ENCODE measurements at regions not wholly inside any gene's neighbourhood (a gene's known extent, or its start where the extent isn't known, plus 50 kb on each side); places are given as distances from the start of the nearest gene placed in this dataset.

DNA sequence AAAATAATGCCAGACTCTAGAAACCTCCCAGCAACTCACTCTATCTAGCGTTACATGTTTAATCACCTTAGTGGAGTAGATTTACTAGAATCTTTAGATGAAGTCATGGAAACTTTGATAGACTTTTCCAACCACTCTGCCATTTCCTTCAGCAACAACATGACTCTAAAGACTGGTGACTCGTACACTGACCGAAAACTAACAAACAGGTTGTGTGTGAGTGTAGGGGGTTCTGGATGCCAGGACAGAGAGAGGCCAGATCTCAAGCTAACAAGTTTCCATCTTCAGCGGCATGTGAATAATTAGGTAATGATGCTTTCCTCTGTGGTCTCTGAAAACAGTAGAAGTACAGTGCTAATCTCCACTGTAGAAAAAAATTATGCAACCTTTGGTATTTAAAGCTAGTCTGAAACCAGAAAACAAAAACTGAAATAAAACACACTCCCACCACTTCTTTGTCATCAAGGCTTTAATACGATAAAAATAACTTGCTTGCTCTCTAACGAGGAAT, 286.4 kb downstream of the PRDM5 start:
- Histone ChIP-seq H2AFZ (ENCODE audit: low read length, unreplicated experiment) (no peak overlapping the region), H3K4me1 (ENCODE audit: control insufficient read depth, insufficient read depth, low read length, unreplicated experiment) (no peaks in the 10 kb centered on the region), H3K36me3 (ENCODE audit: insufficient read depth, low read length) (no peaks in the 10 kb centered on the region), H3K27me3 (ENCODE audit: insufficient read depth, low read length) (no peaks in the 10 kb centered on the region), H3K27ac (ENCODE audit: low read depth, low read length) (no peak overlapping the region), H3K79me2 (ENCODE audit: control insufficient read depth, insufficient read depth, low read length, unreplicated experiment) (no peaks in the 10 kb centered on the region), H3K4me3 (ENCODE audit: low read depth, low read length) (no peak overlapping the region)

DNA sequence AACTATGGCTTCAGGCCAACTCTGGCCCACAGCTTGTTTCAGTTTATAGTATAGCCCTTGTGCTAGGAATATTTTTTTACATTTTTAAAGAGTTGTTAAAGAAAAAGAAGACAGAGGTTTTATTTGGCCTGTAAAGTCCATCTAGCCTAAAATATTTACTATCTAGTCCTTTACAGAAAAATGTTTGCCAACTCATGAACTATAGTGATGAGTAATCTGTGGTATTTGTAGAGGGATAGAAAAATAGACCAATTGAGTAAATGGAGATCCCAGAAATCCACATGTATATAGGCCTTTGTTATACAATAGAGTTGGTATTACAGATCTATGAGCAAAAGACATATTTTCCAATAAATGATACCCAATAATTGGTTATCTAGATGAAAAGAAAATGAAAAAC, 288.7 kb downstream of the PRDM5 start:
- Histone ChIP-seq H3K36me3 (ENCODE audit: insufficient read depth, low read length) (no peaks in the 10 kb centered on the region), H3K79me2 (ENCODE audit: control insufficient read depth, insufficient read depth, low read length, unreplicated experiment) (no peaks in the 10 kb centered on the region), H3K4me1 (ENCODE audit: control insufficient read depth, insufficient read depth, low read length, unreplicated experiment) (no peaks in the 10 kb centered on the region), H3K27ac (ENCODE audit: low read depth, low read length) (no peak overlapping the region), H3K27me3 (ENCODE audit: insufficient read depth, low read length) (no peaks in the 10 kb centered on the region), H3K4me3 (ENCODE audit: low read depth, low read length) (no peak overlapping the region), H2AFZ (ENCODE audit: low read length, unreplicated experiment) (no peak overlapping the region)

DNA sequence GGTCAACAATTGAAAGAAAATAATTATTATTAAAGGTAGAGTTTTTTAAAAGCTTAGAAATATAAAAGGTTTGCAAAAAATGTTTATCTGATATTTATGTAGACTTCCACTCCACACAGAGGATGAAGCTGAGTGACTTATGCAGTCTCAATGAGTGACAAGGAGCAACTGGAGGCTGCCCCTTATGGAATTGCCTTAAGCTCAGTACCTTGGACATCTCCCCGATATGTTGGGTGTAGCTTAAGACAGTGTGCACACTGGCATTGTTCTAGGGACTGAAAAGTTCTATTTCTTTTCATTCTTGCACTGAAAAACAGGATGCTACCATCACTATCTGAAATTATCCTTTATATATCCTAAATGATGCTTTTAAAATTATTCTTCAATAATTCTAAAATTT, 292.1 kb downstream of the PRDM5 start:
- no peaks in the 10 kb centered on the region for H3K27me3 ChIP-seq (ENCODE audit: insufficient read depth, low read length)

DNA sequence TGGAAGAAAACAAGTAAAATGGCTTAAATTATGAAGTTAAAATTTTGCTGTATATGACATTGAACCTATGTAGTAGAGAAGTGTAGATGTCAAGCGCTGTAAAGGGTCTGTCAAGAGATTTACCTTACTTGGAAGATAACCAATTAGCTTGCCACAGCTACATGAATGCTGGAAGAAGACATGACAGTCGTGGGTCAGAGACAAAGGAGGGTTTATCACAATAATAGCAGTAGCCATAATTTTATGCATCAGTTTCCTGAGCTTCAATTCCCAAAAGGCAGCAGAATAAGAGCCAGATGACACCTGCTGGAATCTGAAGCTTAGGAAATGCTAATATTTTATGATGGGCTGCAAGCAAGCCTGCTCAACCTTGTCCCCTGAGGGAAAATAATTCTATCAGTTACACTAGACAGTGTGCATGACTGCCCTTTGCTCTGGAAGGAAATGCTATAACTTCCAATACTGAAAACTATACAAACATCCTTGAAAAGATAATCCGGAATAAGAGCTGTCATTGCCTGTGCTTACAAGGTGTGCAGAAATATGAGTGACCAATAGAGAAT, 292.9 kb downstream of the PRDM5 start:
- Histone ChIP-seq H3K4me1 (ENCODE audit: control insufficient read depth, insufficient read depth, low read length, unreplicated experiment) (no peaks in the 10 kb centered on the region), H3K79me2 (ENCODE audit: control insufficient read depth, insufficient read depth, low read length, unreplicated experiment) (no peaks in the 10 kb centered on the region)

More for the DNA sequence above, 292.1 kb downstream of the PRDM5 start:
- H3K36me3 ChIP-seq (ENCODE audit: insufficient read depth, low read length), result no peaks in the 10 kb centered on the region
- H3K27ac ChIP-seq (ENCODE audit: low read depth, low read length), result no peak overlapping the region
- no peak overlapping the region for H3K4me3 ChIP-seq (ENCODE audit: low read depth, low read length)
- no peaks in the 10 kb centered on the region for H3K4me1 ChIP-seq (ENCODE audit: control insufficient read depth, insufficient read depth, low read length, unreplicated experiment)
- H2AFZ ChIP-seq (ENCODE audit: low read length, unreplicated experiment), result no peak overlapping the region
- H3K79me2 ChIP-seq (ENCODE audit: control insufficient read depth, insufficient read depth, low read length, unreplicated experiment), result no peaks in the 10 kb centered on the region

DNA sequence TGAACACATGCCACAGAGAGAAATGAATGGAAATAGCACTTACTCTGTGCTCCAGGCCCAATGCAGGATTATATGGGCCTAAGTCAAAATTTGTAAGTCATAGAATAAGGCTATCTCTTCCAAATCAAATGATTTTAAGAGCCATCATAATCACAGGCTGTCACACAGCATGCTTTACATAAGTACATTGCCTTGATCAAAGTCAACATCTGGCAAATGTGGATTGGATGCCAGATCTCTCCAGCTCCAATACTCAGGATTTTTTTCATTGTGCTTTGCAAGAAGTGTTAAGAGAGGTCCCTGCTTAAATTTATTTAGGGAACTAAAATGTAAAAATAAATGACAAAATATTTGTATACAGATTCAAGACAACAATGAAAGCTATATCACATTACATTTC, 299.9 kb downstream of the PRDM5 start:
- Histone ChIP-seq H3K36me3 (ENCODE audit: insufficient read depth, low read length) (no peaks in the 10 kb centered on the region), H3K4me1 (ENCODE audit: control insufficient read depth, insufficient read depth, low read length, unreplicated experiment) (peaks cover 4% of the 10 kb centered on the region), H3K27me3 (ENCODE audit: insufficient read depth, low read length) (no peaks in the 10 kb centered on the region), H3K4me3 (ENCODE audit: low read depth, low read length) (no peak overlapping the region), H2AFZ (ENCODE audit: low read length, unreplicated experiment) (no peak overlapping the region), H3K27ac (ENCODE audit: low read depth, low read length) (no peak overlapping the region), H3K79me2 (ENCODE audit: control insufficient read depth, insufficient read depth, low read length, unreplicated experiment) (no peaks in the 10 kb centered on the region)

More for the DNA sequence above, 292.9 kb downstream of the PRDM5 start:
- H3K4me3 ChIP-seq (ENCODE audit: low read depth, low read length), result no peak overlapping the region
- H3K36me3 ChIP-seq (ENCODE audit: insufficient read depth, low read length), result no peaks in the 10 kb centered on the region
- H3K27me3 ChIP-seq (ENCODE audit: insufficient read depth, low read length), result no peaks in the 10 kb centered on the region
- no peak overlapping the region for H2AFZ ChIP-seq (ENCODE audit: low read length, unreplicated experiment)
- H3K27ac ChIP-seq (ENCODE audit: low read depth, low read length), result no peak overlapping the region

DNA sequence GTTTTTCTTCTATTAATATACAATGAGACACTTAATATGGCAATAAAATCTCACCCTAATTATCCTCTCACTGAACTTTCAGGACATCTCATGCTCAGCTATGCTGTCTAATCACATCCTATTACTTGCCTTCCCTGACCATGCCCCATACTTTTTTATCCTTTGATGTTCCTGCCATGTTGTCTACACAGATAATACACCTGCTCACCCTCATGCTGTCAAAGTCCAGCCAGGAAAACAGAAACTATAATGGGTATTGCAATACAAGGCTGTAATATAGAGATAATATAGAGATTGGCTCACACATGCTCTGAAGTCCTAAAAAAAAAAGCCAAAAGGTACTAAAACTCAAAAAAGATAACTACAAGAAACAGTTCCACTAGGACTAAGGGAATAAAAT, 305.4 kb downstream of the PRDM5 start:
- Histone ChIP-seq H3K79me2 (ENCODE audit: control insufficient read depth, insufficient read depth, low read length, unreplicated experiment) (no peaks in the 10 kb centered on the region), H3K4me3 (ENCODE audit: low read depth, low read length) (no peak overlapping the region), H3K36me3 (ENCODE audit: insufficient read depth, low read length) (no peaks in the 10 kb centered on the region), H2AFZ (ENCODE audit: low read length, unreplicated experiment) (no peak overlapping the region), H3K27ac (ENCODE audit: low read depth, low read length) (no peak overlapping the region), H3K4me1 (ENCODE audit: control insufficient read depth, insufficient read depth, low read length, unreplicated experiment) (peaks cover 4% of the 10 kb centered on the region), H3K27me3 (ENCODE audit: insufficient read depth, low read length) (no peaks in the 10 kb centered on the region)

DNA sequence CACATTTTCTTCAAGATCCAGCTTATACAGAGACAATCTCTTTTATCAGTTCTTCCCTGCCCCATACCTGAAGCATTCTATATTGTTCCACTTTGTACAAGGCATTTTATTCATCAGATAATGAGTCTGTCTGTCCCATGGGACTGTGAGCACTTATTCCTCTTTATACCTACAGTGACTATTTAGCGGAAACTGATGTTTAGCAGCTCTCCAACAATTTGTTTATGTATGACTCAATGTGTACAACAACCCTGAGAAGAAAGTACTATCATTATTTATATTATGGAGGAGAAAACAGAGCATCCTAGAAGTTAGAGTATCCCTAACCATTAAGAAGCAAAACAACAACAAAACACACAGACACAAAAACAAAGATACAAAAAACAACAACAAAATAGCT, 306.5 kb downstream of the PRDM5 start:
- no peak overlapping the region for H3K27ac ChIP-seq (ENCODE audit: low read depth, low read length)
- no peaks in the 10 kb centered on the region for H3K27me3 ChIP-seq (ENCODE audit: insufficient read depth, low read length)
- no peaks in the 10 kb centered on the region for H3K79me2 ChIP-seq (ENCODE audit: control insufficient read depth, insufficient read depth, low read length, unreplicated experiment)
- H3K4me3 ChIP-seq (ENCODE audit: low read depth, low read length), result no peak overlapping the region
- no peak overlapping the region for H2AFZ ChIP-seq (ENCODE audit: low read length, unreplicated experiment)
- H3K4me1 ChIP-seq (ENCODE audit: control insufficient read depth, insufficient read depth, low read length, unreplicated experiment), result peaks cover 4% of the 10 kb centered on the region
- H3K36me3 ChIP-seq (ENCODE audit: insufficient read depth, low read length), result no peaks in the 10 kb centered on the region

DNA sequence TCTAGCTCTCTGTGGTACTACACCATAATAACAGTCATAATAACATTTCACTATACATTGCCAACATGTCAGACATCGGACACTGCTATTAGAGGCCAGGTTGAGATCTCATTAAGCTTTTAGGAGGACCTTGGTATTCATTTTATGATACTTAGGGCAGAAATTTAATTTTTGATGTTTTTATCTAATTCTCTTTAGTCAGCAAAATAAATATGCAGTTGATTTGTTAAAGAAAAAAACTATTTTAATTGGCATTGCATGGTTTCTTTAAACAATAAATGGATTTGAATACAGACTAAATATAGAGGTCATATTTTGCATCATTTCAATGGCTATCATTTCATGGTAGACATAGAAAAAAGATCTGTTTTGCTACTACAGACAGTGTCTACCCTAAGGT, 308.7 kb downstream of the PRDM5 start:
- Histone ChIP-seq H3K27ac (ENCODE audit: low read depth, low read length) (no peak overlapping the region), H3K27me3 (ENCODE audit: insufficient read depth, low read length) (no peaks in the 10 kb centered on the region), H3K4me3 (ENCODE audit: low read depth, low read length) (no peak overlapping the region), H2AFZ (ENCODE audit: low read length, unreplicated experiment) (no peak overlapping the region), H3K4me1 (ENCODE audit: control insufficient read depth, insufficient read depth, low read length, unreplicated experiment) (peaks cover 4% of the 10 kb centered on the region), H3K36me3 (ENCODE audit: insufficient read depth, low read length) (no peaks in the 10 kb centered on the region), H3K79me2 (ENCODE audit: control insufficient read depth, insufficient read depth, low read length, unreplicated experiment) (no peaks in the 10 kb centered on the region)

DNA sequence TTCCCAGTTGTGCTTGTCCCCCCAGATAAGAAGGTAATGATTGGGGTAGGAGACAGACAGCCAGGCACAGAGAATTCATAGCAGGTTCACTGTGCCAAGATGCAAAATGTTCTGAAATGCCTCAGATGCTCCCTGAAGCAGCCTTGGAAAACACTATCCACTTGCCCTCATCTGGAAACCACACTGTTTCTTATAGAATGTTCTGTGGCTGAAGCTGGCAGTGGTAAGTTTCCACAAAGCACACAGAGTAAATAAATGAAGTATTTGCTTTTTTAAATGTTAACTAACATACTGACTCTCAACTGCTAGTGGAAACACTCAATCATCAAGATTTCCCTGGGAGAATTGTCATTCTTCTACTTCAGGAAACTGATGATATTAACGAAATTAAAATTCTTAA, 311.4 kb downstream of the PRDM5 start:
- Histone ChIP-seq H3K79me2 (ENCODE audit: control insufficient read depth, insufficient read depth, low read length, unreplicated experiment) (no peaks in the 10 kb centered on the region), H3K36me3 (ENCODE audit: insufficient read depth, low read length) (no peaks in the 10 kb centered on the region), H3K4me1 (ENCODE audit: control insufficient read depth, insufficient read depth, low read length, unreplicated experiment) (no peaks in the 10 kb centered on the region), H3K27me3 (ENCODE audit: insufficient read depth, low read length) (no peaks in the 10 kb centered on the region), H3K27ac (ENCODE audit: low read depth, low read length) (no peak overlapping the region), H3K4me3 (ENCODE audit: low read depth, low read length) (no peak overlapping the region), H2AFZ (ENCODE audit: low read length, unreplicated experiment) (no peak overlapping the region)

DNA sequence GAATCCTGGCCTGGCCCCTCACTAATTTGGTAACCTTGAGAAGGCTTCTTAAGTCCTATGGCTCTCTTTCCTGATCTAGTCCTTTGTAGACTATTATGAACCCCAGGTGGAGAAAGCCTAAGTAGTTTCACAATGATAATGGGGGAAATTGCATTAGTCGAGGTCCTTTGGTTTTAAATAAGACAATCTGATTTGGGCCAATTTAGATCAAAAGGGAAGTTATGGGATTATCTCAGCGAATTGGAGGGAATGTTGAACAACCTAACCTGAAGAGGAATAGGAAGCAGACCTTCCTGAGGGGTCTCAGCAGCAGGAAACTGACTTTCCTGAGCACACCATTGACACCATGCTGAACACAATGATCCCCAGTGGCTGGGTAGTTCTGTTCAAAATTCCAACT, 331.5 kb downstream of the PRDM5 start:
- no peak overlapping the region for H3K27ac ChIP-seq (ENCODE audit: low read depth, low read length)
- H3K79me2 ChIP-seq (ENCODE audit: control insufficient read depth, insufficient read depth, low read length, unreplicated experiment), result no peaks in the 10 kb centered on the region
- H2AFZ ChIP-seq (ENCODE audit: low read length, unreplicated experiment), result no peak overlapping the region
- no peak overlapping the region for H3K4me3 ChIP-seq (ENCODE audit: low read depth, low read length)
- H3K27me3 ChIP-seq (ENCODE audit: insufficient read depth, low read length), result no peaks in the 10 kb centered on the region
- no peaks in the 10 kb centered on the region for H3K4me1 ChIP-seq (ENCODE audit: control insufficient read depth, insufficient read depth, low read length, unreplicated experiment)
- no peaks in the 10 kb centered on the region for H3K36me3 ChIP-seq (ENCODE audit: insufficient read depth, low read length)

DNA sequence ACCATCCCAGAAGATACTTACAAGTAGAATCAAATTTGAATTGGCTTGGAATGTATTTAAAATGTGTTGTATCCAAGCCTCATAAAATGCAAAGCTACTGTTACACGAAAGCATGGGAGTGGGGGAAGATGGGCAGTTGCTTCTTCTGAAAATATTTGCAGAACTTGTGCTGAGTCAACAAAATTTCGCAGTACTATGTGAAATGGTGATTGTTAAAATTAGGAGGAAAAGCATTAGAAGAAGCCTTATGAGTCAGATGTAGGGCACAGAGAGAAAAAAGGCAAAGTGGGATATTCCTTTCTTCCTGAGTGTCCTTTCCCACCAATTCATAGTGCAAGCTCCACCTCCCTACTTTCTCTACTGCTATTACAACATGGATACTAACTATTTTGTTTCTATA, 332.7 kb downstream of the PRDM5 start:
- Histone ChIP-seq H3K79me2 (ENCODE audit: control insufficient read depth, insufficient read depth, low read length, unreplicated experiment) (no peaks in the 10 kb centered on the region), H3K27me3 (ENCODE audit: insufficient read depth, low read length) (no peaks in the 10 kb centered on the region), H3K27ac (ENCODE audit: low read depth, low read length) (no peak overlapping the region), H3K4me1 (ENCODE audit: control insufficient read depth, insufficient read depth, low read length, unreplicated experiment) (no peaks in the 10 kb centered on the region), H3K36me3 (ENCODE audit: insufficient read depth, low read length) (no peaks in the 10 kb centered on the region), H2AFZ (ENCODE audit: low read length, unreplicated experiment) (no peak overlapping the region), H3K4me3 (ENCODE audit: low read depth, low read length) (no peak overlapping the region)
